ENCODE measurements at regions not wholly inside any gene's neighbourhood (a gene's known extent, or its start where the extent isn't known, plus 50 kb on each side); places are given as distances from the start of the nearest gene placed in this dataset.
A peak's percentile ranks its signal among the peaks of the same experiment; 100 is the strongest.
"Not testable (repeated sequence)": the region's sequence is repeated elsewhere in the genome, so short reads cannot be mapped to it uniquely, and the experiment has no call there.

GRCh38 chr1:121538943-121539575, 354.3 kb downstream of the SRGAP2C start:
- ATAC-seq (replicated peaks in 1 of 4) (no peak), DNase-seq (no peak)
- H3K27me3 Mint-ChIP-seq: no peaks in the 10 kb centered on the region
- Histone ChIP-seq H3K27ac (ENCODE audit: low read length) (no peak overlapping the region), H3K4me1 (ENCODE audit: control insufficient read depth in 1 of 2, extremely low read depth in 1 of 2, insufficient read depth in 2 of 2, low read length in 2 of 2) (no peaks in the 10 kb centered on the region), H3K36me3 (ENCODE audit: control insufficient read depth in 2 of 2, extremely low read depth in 1 of 2, insufficient read depth in 1 of 2, low read length in 1 of 2) (no peaks in the 10 kb centered on the region), H3K4me3 (ENCODE audit: control insufficient read depth in 1 of 2, extremely low read depth in 1 of 2, low read length in 1 of 2) (no peak overlapping the region), H3K9me3 (no peaks in the 10 kb centered on the region), H3K27me3 (replicated peaks in 1 of 2; ENCODE audit: control insufficient read depth in 2 of 2, extremely low read depth in 1 of 2, insufficient read depth in 2 of 2, low read length in 1 of 2) (no peaks in the 10 kb centered on the region)
- H3K9me3 Mint-ChIP-seq: no peaks in the 10 kb centered on the region
- H3K36me3 Mint-ChIP-seq: peaks cover 5% of the 10 kb centered on the region
- no peak overlapping the region for H3K4me3 Mint-ChIP-seq
- CTCF ChIA-PET: no interaction called here
- WGBS (ENCODE audit: insufficient coverage): no CpG with 5 or more reads among the region's 2 CpGs
- H3K27ac Mint-ChIP-seq: no peak overlapping the region
- POLR2A ChIA-PET: no interaction called here
- H3K4me1 Mint-ChIP-seq: peaks cover 5 to 7% (median 5%) of the 10 kb centered on the region in 3 donors

GRCh38 chr1:121543988-121544387, 359.2 kb downstream of the SRGAP2C start:
- H3K9me3 ChIP-seq; H3K27ac ChIP-seq (ENCODE audit: low read length); H3K9me3 Mint-ChIP-seq; CTCF ChIA-PET; ATAC-seq (replicated peaks in 1 of 4); H3K27me3 Mint-ChIP-seq; H3K4me3 Mint-ChIP-seq; H3K36me3 Mint-ChIP-seq; DNase-seq; H3K36me3 ChIP-seq (ENCODE audit: control insufficient read depth in 2 of 2, extremely low read depth in 1 of 2, insufficient read depth in 1 of 2, low read length in 1 of 2); H3K4me1 ChIP-seq (ENCODE audit: control insufficient read depth in 1 of 2, extremely low read depth in 1 of 2, insufficient read depth in 2 of 2, low read length in 2 of 2); H3K27me3 ChIP-seq (replicated peaks in 1 of 2; ENCODE audit: control insufficient read depth in 2 of 2, extremely low read depth in 1 of 2, insufficient read depth in 2 of 2, low read length in 1 of 2); H3K4me3 ChIP-seq (ENCODE audit: control insufficient read depth in 1 of 2, extremely low read depth in 1 of 2, low read length in 1 of 2); H3K27ac Mint-ChIP-seq: not testable (repeated sequence)
- no CpG with 5 or more reads among the region's 4 CpGs for WGBS (ENCODE audit: insufficient coverage)
- POLR2A ChIA-PET: interaction anchor here in 1 of 2 donors (0.6 kb wide), 1 partner anchor 28 kb away, joined by 4 read pairs; no protein-coding TSS in a partner anchor
- peaks cover 20 to 28% (median 22%) of the 10 kb centered on the region in 3 donors for H3K4me1 Mint-ChIP-seq

DNA sequence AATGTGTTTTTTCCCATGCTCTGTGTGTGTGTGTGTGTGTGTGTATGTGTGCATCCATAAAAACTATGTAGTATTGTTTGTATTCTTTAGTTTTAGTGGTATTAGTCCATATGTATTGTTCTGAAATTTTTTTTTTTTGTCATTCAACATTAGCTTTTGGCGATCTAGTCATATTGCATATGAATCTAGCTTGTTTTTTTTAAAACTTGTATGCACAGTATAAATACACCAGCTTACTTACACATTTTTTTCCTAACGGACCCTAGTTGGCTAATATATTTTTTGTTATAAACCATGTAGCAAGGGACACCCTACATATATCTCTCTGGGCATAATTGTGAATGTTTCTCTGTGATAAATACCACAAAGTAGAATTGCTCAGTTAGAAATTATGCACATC, 359.7 kb downstream of the SRGAP2C start:
- Histone ChIP-seq H3K4me3 (ENCODE audit: control insufficient read depth in 1 of 2, extremely low read depth in 1 of 2, low read length in 1 of 2) (no peak overlapping the region), H3K36me3 (ENCODE audit: control insufficient read depth in 2 of 2, extremely low read depth in 1 of 2, insufficient read depth in 1 of 2, low read length in 1 of 2) (no peaks in the 10 kb centered on the region), H3K27ac (ENCODE audit: low read length) (no peak overlapping the region), H3K4me1 (ENCODE audit: control insufficient read depth in 1 of 2, extremely low read depth in 1 of 2, insufficient read depth in 2 of 2, low read length in 2 of 2) (peaks cover 0 to 2% of the 10 kb centered on the region in 2 experiments), H3K9me3 (no peaks in the 10 kb centered on the region), H3K27me3 (replicated peaks in 1 of 2; ENCODE audit: control insufficient read depth in 2 of 2, extremely low read depth in 1 of 2, insufficient read depth in 2 of 2, low read length in 1 of 2) (no peaks in the 10 kb centered on the region)
- Mint-ChIP-seq H3K36me3 (peaks cover 7% of the 10 kb centered on the region), H3K4me1 (peaks cover 22 to 28% (median 24%) of the 10 kb centered on the region in 3 donors), H3K27ac (peak overlapping the region in 1 of 2 donors; percentile 40), H3K4me3 (no peak overlapping the region), H3K9me3 (peaks cover 0 to 6% (median 3%) of the 10 kb centered on the region in 3 donors), H3K27me3 (no peaks in the 10 kb centered on the region)
- no CpG with 5 or more reads among the region's 2 CpGs for WGBS (ENCODE audit: insufficient coverage)
- ChIA-PET CTCF (no interaction called here), POLR2A (interaction anchor here in 1 of 2 donors (0.6 kb wide), 1 partner anchor 28 kb away, joined by 4 read pairs; no protein-coding TSS in a partner anchor)
- no peak for ATAC-seq (replicated peaks in 1 of 4)
- DNase-seq: no peak

- H3K4me3 Mint-ChIP-seq; H3K36me3 Mint-ChIP-seq; H3K9me3 ChIP-seq; DNase-seq; H3K4me1 ChIP-seq (ENCODE audit: control insufficient read depth in 1 of 2, extremely low read depth in 1 of 2, insufficient read depth in 2 of 2, low read length in 2 of 2); H3K36me3 ChIP-seq (ENCODE audit: control insufficient read depth in 2 of 2, extremely low read depth in 1 of 2, insufficient read depth in 1 of 2, low read length in 1 of 2); H3K27me3 Mint-ChIP-seq; H3K27ac Mint-ChIP-seq; H3K4me3 ChIP-seq (ENCODE audit: control insufficient read depth in 1 of 2, extremely low read depth in 1 of 2, low read length in 1 of 2); H3K27me3 ChIP-seq (replicated peaks in 1 of 2; ENCODE audit: control insufficient read depth in 2 of 2, extremely low read depth in 1 of 2, insufficient read depth in 2 of 2, low read length in 1 of 2); POLR2A ChIA-PET; H3K27ac ChIP-seq (ENCODE audit: low read length); CTCF ChIA-PET; H3K9me3 Mint-ChIP-seq; ATAC-seq (replicated peaks in 1 of 4): not testable (repeated sequence)
- peaks cover 31 to 39% (median 33%) of the 10 kb centered on the region in 3 donors for H3K4me1 Mint-ChIP-seq
- no CpG with 5 or more reads among the region's 3 CpGs for WGBS (ENCODE audit: insufficient coverage)
Observed at GRCh38 chr1:121545899-121546298, 361.1 kb downstream of the SRGAP2C start.

DNA sequence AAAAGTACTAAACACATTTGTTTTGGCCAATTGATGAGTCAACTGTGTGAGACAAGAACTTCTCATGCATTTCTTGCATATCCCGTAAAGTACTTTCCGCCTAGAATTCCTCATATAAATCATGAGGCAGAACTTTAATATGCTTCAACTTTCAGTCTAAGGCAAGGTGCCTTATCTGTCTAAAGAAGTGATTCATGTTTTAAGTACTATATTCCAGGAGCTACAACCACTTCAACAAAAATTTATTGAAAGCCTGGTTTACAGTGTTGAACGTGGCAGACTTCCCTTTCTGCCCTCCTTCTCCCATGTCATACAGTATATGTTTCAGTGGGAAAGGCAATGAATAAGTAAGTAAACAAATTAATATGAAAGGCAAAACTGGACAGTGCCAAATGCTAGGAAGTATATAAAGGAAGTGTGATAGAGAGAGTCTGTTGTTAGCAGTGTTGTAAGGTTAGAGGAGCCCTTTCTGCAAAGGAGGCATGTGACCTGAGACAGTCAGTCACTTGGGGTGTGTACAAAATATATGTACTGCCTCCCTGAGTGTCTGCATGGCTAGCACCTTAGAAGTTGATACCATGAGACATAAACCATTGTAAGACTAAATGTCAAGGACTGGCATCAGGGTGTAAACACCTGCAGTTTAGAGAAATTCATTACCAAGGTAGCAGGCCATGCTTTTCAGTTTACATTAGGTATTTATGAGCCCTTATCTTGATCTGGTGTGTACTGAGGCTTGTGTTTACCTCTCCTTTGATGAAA, 362.2 kb downstream of the SRGAP2C start:
- Mint-ChIP-seq H3K36me3 (peaks cover 7% of the 10 kb centered on the region), H3K4me1 (peaks cover 41 to 50% (median 43%) of the 10 kb centered on the region in 3 donors), H3K27me3 (no peaks in the 10 kb centered on the region), H3K9me3 (peaks cover 0 to 6% (median 3%) of the 10 kb centered on the region in 3 donors), H3K4me3 (no peak overlapping the region), H3K27ac (peak overlapping the region; percentile 2 to 73)
- POLR2A ChIA-PET: no interaction called here
- CTCF ChIA-PET: no interaction called here
- no peaks in the 10 kb centered on the region for H3K36me3 ChIP-seq (ENCODE audit: control insufficient read depth in 2 of 2, extremely low read depth in 1 of 2, insufficient read depth in 1 of 2, low read length in 1 of 2)
- peaks cover 6 to 12% of the 10 kb centered on the region in 2 experiments for H3K4me1 ChIP-seq (ENCODE audit: control insufficient read depth in 1 of 2, extremely low read depth in 1 of 2, insufficient read depth in 2 of 2, low read length in 2 of 2)
- H3K27ac ChIP-seq (ENCODE audit: low read length): no peak overlapping the region
- ATAC-seq (replicated peaks in 1 of 4) (peak; percentile 33 to 56 (median 48)), DNase-seq (no peak)
- no peaks in the 10 kb centered on the region for H3K27me3 ChIP-seq (replicated peaks in 1 of 2; ENCODE audit: control insufficient read depth in 2 of 2, extremely low read depth in 1 of 2, insufficient read depth in 2 of 2, low read length in 1 of 2)
- no peaks in the 10 kb centered on the region for H3K9me3 ChIP-seq
- no CpG with 5 or more reads among the region's 3 CpGs for WGBS (ENCODE audit: insufficient coverage)
- H3K4me3 ChIP-seq (ENCODE audit: control insufficient read depth in 1 of 2, extremely low read depth in 1 of 2, low read length in 1 of 2): no peak overlapping the region

- H3K36me3 Mint-ChIP-seq; H3K27me3 Mint-ChIP-seq; CTCF ChIA-PET; H3K4me3 ChIP-seq (ENCODE audit: control insufficient read depth in 1 of 2, extremely low read depth in 1 of 2, low read length in 1 of 2); H3K27me3 ChIP-seq (replicated peaks in 1 of 2; ENCODE audit: control insufficient read depth in 2 of 2, extremely low read depth in 1 of 2, insufficient read depth in 2 of 2, low read length in 1 of 2); H3K36me3 ChIP-seq (ENCODE audit: control insufficient read depth in 2 of 2, extremely low read depth in 1 of 2, insufficient read depth in 1 of 2, low read length in 1 of 2); POLR2A ChIA-PET; H3K9me3 Mint-ChIP-seq; DNase-seq; H3K9me3 ChIP-seq; H3K4me3 Mint-ChIP-seq; ATAC-seq (replicated peaks in 1 of 4); H3K27ac ChIP-seq (ENCODE audit: low read length): not testable (repeated sequence)
- WGBS (ENCODE audit: insufficient coverage): no CpG with 5 or more reads among the region's 2 CpGs
- H3K4me1 ChIP-seq (ENCODE audit: control insufficient read depth in 1 of 2, extremely low read depth in 1 of 2, insufficient read depth in 2 of 2, low read length in 2 of 2): peaks cover 6 to 19% of the 10 kb centered on the region in 2 experiments
- Mint-ChIP-seq H3K4me1 (peaks cover 48 to 51% (median 50%) of the 10 kb centered on the region in 3 donors), H3K27ac (peak overlapping the region in 1 of 2 donors; percentile 73)
Observed at GRCh38 chr1:121547726-121548125, 363.0 kb downstream of the SRGAP2C start.

All from T-cell (primary cell).